HEK293 (cell line): ENCODE measurements at regions not wholly inside any gene's neighbourhood (a gene's known extent, or its start where the extent isn't known, plus 50 kb on each side); places are given as distances from the start of the nearest gene placed in this dataset.

ENCODE experiments used
- ZNF140 ChIP-seq: fragments of 450-650 bp; formaldehyde crosslinking; IDR thresholded peaks from 2 replicates; pipeline ENCODE4 v1.5.1; 2016; ENCODE audit warnings: missing biosample characterization, missing genetic modification characterization
- ZNF175 ChIP-seq: fragments of 450-650 bp; formaldehyde crosslinking; IDR thresholded peaks from 2 replicates; pipeline ENCODE4 v1.5.1; 2016; ENCODE audit warnings: missing biosample characterization, missing genetic modification characterization

DNA sequence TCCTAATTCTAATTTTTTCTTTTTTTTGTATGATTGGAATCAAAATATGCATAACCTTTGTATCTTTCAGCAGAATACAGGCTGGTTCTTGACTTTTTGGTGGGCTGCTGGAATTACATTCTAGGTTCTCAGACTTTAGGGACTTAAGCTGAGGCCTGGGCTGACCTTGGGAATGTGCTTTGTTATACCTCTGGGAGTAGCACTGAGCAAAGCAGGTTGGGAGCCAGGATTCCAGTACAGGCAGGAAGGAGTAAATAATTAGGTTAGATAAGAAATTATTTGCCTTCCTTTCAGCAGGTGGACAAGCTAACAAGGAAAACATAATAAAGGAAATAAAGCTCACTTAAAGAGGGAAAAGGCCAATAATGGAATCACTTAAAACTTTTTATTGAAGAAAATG lies 49.9 kb upstream of the SLC4A4 start (continued):
- TF ChIP-seq ZNF140 (no peak), ZNF175 (tag by site-specific recombination) (no peak)
